ENCODE measurements at regions not wholly inside any gene's neighbourhood (a gene's known extent, or its start where the extent isn't known, plus 50 kb on each side); places are given as distances from the start of the nearest gene placed in this dataset.

DNA sequence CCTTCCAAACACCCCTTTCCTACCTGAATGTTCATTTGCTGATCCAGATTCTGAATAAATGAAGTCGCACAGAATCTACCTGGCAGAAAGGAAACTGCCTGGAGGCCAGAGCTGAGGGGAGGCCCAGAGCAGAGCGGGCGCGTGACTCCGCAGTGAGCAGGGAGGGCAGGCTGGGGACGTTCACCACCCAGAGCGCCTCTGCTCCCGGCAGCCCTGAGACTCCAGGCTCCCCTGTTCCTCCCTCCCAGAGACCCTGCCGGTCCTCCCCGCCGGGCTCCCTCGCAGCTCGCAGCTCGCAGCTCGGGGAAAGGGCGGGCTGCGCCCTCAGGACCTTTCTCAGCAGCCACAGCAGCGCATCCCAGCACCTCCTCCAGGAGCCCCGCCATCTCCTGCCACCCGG lies 176.7 kb upstream of the ZNF32 start:
- Histone ChIP-seq H3K4me1 (peaks cover 0 to 29% (median 6%) of the 10 kb centered on the region in 3 donors), H3K36me3 (no peaks in the 10 kb centered on the region), H3K27ac (peak overlapping the region; percentile 34 to 83 (median 74)), H3K4me3 (no peak overlapping the region), H3K9me3 (no peaks in the 10 kb centered on the region), H3K27me3 (no peaks in the 10 kb centered on the region)
- intact Hi-C loops (cut with DNase I) = no loop called here
- 91 to 93% methylated on average over 14 to 16 of the region's 20 CpGs for WGBS, 2 donors
- no peak for DNase-seq
- TF ChIP-seq, protein P1, sequence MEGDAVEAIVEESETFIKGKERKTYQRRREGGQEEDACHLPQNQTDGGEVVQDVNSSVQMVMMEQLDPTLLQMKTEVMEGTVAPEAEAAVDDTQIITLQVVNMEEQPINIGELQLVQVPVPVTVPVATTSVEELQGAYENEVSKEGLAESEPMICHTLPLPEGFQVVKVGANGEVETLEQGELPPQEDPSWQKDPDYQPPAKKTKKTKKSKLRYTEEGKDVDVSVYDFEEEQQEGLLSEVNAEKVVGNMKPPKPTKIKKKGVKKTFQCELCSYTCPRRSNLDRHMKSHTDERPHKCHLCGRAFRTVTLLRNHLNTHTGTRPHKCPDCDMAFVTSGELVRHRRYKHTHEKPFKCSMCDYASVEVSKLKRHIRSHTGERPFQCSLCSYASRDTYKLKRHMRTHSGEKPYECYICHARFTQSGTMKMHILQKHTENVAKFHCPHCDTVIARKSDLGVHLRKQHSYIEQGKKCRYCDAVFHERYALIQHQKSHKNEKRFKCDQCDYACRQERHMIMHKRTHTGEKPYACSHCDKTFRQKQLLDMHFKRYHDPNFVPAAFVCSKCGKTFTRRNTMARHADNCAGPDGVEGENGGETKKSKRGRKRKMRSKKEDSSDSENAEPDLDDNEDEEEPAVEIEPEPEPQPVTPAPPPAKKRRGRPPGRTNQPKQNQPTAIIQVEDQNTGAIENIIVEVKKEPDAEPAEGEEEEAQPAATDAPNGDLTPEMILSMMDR (IDR thresholded peaks at IDR 0.05) = no peak
- TF ChIP-seq POLR2A (IDR thresholded peaks at IDR 0.05) = no peak

DNA sequence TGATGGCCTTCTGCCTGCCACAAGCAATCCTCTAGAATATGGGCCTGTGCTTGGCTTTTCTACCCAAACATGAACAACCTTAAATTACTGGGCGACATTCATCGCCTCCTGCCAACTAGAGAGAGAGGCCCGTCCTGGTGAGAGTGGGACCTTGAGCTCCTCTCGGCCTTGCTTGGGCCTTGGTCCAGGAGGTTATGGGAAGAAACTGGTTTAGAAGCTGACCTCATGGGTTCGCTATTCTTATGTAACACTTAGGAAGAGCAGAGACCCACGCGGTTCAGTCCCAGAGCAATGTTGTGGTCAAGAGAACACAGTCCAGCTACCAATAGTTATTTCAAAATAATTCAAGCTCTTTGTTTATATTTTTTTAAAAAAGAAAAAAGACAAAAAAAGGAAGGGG lies 176.3 kb upstream of the ZNF32 start:
- whole genome bisulfite sequencing, 2 donors = 62 to 96% methylated on average over 4 to 6 of the region's 7 CpGs
- no peaks in the 10 kb centered on the region for H3K36me3 ChIP-seq
- TF ChIP-seq POLR2A (IDR thresholded peaks at IDR 0.05) = no peak
- TF ChIP-seq, protein P1 (IDR thresholded peaks at IDR 0.05) = no peak
- no peaks in the 10 kb centered on the region for H3K9me3 ChIP-seq
- H3K4me1 ChIP-seq = peaks cover 0 to 29% (median 6%) of the 10 kb centered on the region in 3 donors
- no peaks in the 10 kb centered on the region for H3K27me3 ChIP-seq
- intact Hi-C loops (cut with DNase I) = no loop called here
- H3K4me3 ChIP-seq = no peak overlapping the region
- H3K27ac ChIP-seq = peak overlapping the region; percentile 50 to 86 (median 74)
- DNase-seq = no peak

DNA sequence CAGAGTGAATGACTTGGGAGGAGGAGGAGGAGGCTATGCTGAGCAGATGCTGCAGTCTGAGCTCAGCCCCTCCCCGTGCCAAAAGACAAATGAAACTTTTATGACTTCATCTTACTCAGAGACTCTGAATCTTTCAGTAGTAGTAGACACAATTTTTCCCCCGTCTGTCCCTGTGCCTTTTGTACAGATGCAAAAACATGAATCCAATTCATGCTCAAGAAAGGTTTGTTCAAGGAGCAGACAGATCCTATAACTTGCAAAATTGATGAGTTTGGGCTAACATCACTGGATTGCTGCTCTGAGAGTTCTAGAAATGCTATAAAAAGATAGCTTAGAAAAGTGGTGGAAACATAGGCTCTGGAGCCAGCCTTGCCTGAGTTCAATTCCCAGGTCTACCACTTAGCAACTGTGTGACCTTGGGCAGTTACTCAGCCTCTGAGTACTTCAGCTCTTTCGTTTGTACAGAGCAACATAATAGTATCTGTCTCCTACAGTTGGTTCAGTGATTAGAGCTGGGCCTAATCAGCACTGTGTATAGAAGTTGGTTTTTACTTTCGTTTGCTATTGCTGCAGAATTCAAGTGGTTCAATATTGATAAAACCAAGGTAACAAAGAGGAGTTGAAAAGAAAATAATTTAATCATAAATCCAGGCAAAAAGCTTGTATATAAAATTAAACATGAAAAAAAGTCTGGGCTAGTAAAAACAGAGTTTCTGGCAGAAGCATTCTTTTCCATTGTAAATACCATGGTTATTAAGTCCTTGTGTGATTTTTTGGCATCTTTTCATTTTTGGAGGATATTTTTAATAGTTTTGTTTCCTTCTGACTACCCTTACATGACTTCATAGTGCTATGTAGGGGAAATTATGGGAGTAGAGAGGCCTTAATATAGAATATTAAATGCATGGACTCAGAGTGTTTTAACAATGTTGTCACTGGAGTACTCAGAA lies 174.2 kb upstream of the ZNF32 start:
- no peak for TF ChIP-seq POLR2A (IDR thresholded peaks at IDR 0.05)
- TF ChIP-seq, protein P1 (IDR thresholded peaks at IDR 0.05) = no peak
- Histone ChIP-seq H3K27me3 (no peaks in the 10 kb centered on the region), H3K9me3 (no peaks in the 10 kb centered on the region), H3K4me3 (no peak overlapping the region), H3K36me3 (no peaks in the 10 kb centered on the region), H3K4me1 (peaks cover 0 to 29% (median 6%) of the 10 kb centered on the region in 3 donors), H3K27ac (peak overlapping the region in 3 of 4 donors; percentile 35 to 76 (median 36))
- WGBS, 2 donors = 30 to 37% methylated on average over 3 to 4 of the region's 4 CpGs
- intact Hi-C loops (cut with DNase I) = no loop called here
- DNase-seq = no peak

DNA sequence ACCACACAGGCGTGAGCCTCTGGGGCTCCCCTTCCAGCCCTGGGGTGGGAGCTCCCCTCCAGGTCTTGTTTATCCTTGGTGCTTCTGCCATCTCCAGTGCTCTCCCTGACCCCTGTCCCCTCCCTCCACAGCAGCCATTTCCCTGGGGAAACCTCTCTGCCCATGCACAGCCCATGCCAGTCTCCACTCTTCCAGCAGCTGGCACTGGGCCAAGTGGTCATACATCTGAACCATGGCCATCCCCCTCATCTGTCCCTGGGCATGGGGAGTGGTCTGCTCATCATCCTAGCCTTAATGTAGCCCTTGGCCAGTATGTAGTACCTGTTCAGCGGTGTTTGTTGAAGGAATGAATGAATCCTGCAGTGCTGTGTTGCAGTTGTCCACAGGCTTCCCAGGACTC lies 172.4 kb upstream of the ZNF32 start:
- Histone ChIP-seq H3K36me3 (no peaks in the 10 kb centered on the region), H3K27ac (no peak overlapping the region), H3K9me3 (no peaks in the 10 kb centered on the region), H3K4me1 (peaks cover 0 to 39% (median 6%) of the 10 kb centered on the region in 3 donors), H3K27me3 (no peaks in the 10 kb centered on the region), H3K4me3 (no peak overlapping the region)
- DNase-seq = no peak
- intact Hi-C loops (cut with DNase I) = no loop called here
- 90 to 93% methylated on average over 1 to 2 of the region's 2 CpGs for WGBS, 2 donors
- no peak for TF ChIP-seq POLR2A (IDR thresholded peaks at IDR 0.05)
- TF ChIP-seq, protein P1 (IDR thresholded peaks at IDR 0.05) = no peak

DNA sequence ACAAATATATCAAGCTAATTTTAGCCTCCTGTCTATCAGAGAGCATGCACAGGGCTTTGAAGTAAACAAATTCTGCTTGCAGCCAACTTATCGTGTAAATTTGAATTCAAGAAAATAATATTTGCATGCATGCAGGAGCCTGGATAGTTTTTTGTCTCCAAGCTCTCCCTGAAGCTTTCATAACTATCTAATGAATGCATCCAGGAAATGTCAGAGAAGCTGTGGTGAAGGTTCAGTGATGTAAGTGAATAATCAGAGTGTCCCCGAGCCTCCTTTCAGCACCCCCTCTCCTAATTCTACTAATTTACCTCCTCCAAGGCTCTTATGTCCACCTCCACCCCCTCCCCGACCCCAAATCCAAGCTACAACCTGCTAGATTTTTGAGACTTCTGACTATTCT lies 172.0 kb upstream of the ZNF32 start:
- intact Hi-C loops (cut with DNase I) = no loop called here
- H3K9me3 ChIP-seq = no peaks in the 10 kb centered on the region
- WGBS, 2 donors = 62 to 74% methylated on average over 3 of the region's 3 CpGs
- TF ChIP-seq, protein P1 (IDR thresholded peaks at IDR 0.05) = no peak
- no peak for TF ChIP-seq POLR2A (IDR thresholded peaks at IDR 0.05)
- H3K27me3 ChIP-seq = no peaks in the 10 kb centered on the region
- H3K27ac ChIP-seq = no peak overlapping the region
- peaks cover 0 to 40% (median 6%) of the 10 kb centered on the region in 3 donors for H3K4me1 ChIP-seq
- DNase-seq = no peak
- no peaks in the 10 kb centered on the region for H3K36me3 ChIP-seq
- H3K4me3 ChIP-seq = no peak overlapping the region
